Stimulated activated CD4-positive, alpha-beta T cell treated with anti-CD3 and anti-CD28 coated beads, Interleukin-1b, Interleukin-23, amount 100 ng/mL, for 4 hours (primary cell): ENCODE measurements at regions not wholly inside any gene's neighbourhood (a gene's known extent, or its start where the extent isn't known, plus 50 kb on each side); places are given as distances from the start of the nearest gene placed in this dataset.
A peak's percentile ranks its signal among the peaks of the same experiment; 100 is the strongest.

Experiments used
- DNase-seq, 2 donors: peaks; one replicate each; pipeline ENCODE4 v3.0.0-alpha.2; 2020; ENCODE audit warnings: low read depth in 2 of 2

- no peak for DNase-seq
Measured at GRCh38 chr12:69062621-69063237, 129.8 kb upstream of the CPM start.

- DNase-seq: no peak
Measured at GRCh38 chr12:69064734-69065443, 131.9 kb upstream of the CPM start.

GRCh38 chr12:69065775-69066174 lies 132.8 kb upstream of the CPM start:
- no peak for DNase-seq

- DNase-seq: no peak
Measured at GRCh38 chr12:69066492-69067373, 133.8 kb upstream of the CPM start.

- DNase-seq: no peak
Measured at GRCh38 chr12:69067713-69068112, 134.7 kb upstream of the CPM start.

- no peak for DNase-seq
Measured at GRCh38 chr12:69068448-69068847, 135.5 kb upstream of the CPM start.

- DNase-seq: no peak
Measured at GRCh38 chr12:69069479-69069878, 136.5 kb upstream of the CPM start.

GRCh38 chr12:69070319-69071090 lies 137.5 kb upstream of the CPM start:
- DNase-seq: peak; percentile 42 to 56

- no peak for DNase-seq
Measured at GRCh38 chr12:69071091-69071370, 138.1 kb upstream of the CPM start.

GRCh38 chr12:69073035-69073434 lies 140.1 kb upstream of the CPM start:
- DNase-seq: no peak

GRCh38 chr12:69074556-69075349 lies 141.8 kb upstream of the CPM start:
- DNase-seq: no peak

GRCh38 chr12:69083689-69084088 lies 150.7 kb upstream of the CPM start:
- no peak for DNase-seq

GRCh38 chr12:69084816-69085378 lies 151.9 kb upstream of the CPM start:
- no peak for DNase-seq

GRCh38 chr12:69085852-69086251 lies 152.9 kb upstream of the CPM start:
- no peak for DNase-seq

- no peak for DNase-seq
Measured at GRCh38 chr12:69087986-69088385, 151.4 kb upstream of the CPSF6 start.

- DNase-seq: no peak
Measured at GRCh38 chr12:69090722-69091121, 148.6 kb upstream of the CPSF6 start.

GRCh38 chr12:69091442-69092017 lies 147.8 kb upstream of the CPSF6 start:
- DNase-seq: no peak

GRCh38 chr12:69092137-69092536 lies 147.2 kb upstream of the CPSF6 start:
- no peak for DNase-seq

- DNase-seq: no peak
Measured at GRCh38 chr12:69094606-69095216, 144.7 kb upstream of the CPSF6 start.
